Endothelial cell of umbilical vein (primary cell): ENCODE measurements at regions not wholly inside any gene's neighbourhood (a gene's known extent, or its start where the extent isn't known, plus 50 kb on each side); places are given as distances from the start of the nearest gene placed in this dataset.

ENCODE experiments used
- BruUV-seq: library from RNA; stranded (reverse); fragments of 400-500 nt; replicated peaks from 2 replicates; lab custom pipeline; 2021; lab: Mats Ljungman, UMichigan
- CTCF ChIA-PET: fragments of 300-600, 350-600 bp; sonication (Branson Sonifier 250); formaldehyde crosslinking; loops from one replicate; lab custom pipeline; 2021; ENCODE audit warnings: antibody characterized with exemption, inconsistent platforms; lab: Charles Lee
- POLR2A ChIA-PET: fragments of 300-600, 350-600 bp; sonication (Branson Sonifier 250); formaldehyde crosslinking; loops from one replicate; lab custom pipeline; 2021; ENCODE audit warnings: antibody characterized with exemption, inconsistent platforms; lab: Charles Lee
- DNase-seq: peaks from one replicate; pipeline ENCODE4 v3.0.0-alpha.2; 2011; ENCODE audit warnings: low read depth, low spot score
- FAIRE-seq: peaks from 2 replicates; lab custom pipeline; 2011; peaks lifted over from hg19 to GRCh38; lab: Jason Lieb, UNC
- H2AFZ ChIP-seq: 2 replicates; pipeline ENCODE4 v1.6.0; 2012; ENCODE audit warnings: low read depth, low read length, control low read depth, inconsistent platforms
- H3K27ac ChIP-seq: 2 replicates; pipeline ENCODE4 v1.5.1; 2011; ENCODE audit warnings: low read depth, mild to moderate bottlenecking, control low read depth, low read length, moderate library complexity; ENCODE audit not compliant: insufficient read depth
- H3K27me3 ChIP-seq, 2 experiments: 2 replicates each; pipeline versions ENCODE4 v1.6.0 to v1.6.1; 2011; ENCODE audit warnings: low read length in 2 of 2, mixed read lengths in 1 of 2; ENCODE audit not compliant: control insufficient read depth in 2 of 2, insufficient read depth in 2 of 2
- H3K36me3 ChIP-seq, 2 experiments: 2 replicates in 1 of 2; 3 replicates in 1 of 2; pipeline ENCODE4 v1.5.1; 2011; ENCODE audit warnings: low read length in 2 of 2, mild to moderate bottlenecking in 1 of 2, moderate library complexity in 1 of 2; ENCODE audit not compliant: control insufficient read depth in 2 of 2, insufficient read depth in 2 of 2; ENCODE audit errors: extremely low read depth in 1 of 2
- H3K4me1 ChIP-seq: 3 replicates; pipeline ENCODE4 v1.5.1; 2011; ENCODE audit warnings: mild to moderate bottlenecking, low read length; ENCODE audit not compliant: control insufficient read depth, insufficient read depth; ENCODE audit errors: extremely low read depth
- H3K4me2 ChIP-seq: 2 replicates; pipeline ENCODE4 v1.6.1; 2011; ENCODE audit warnings: low read length, control low read depth, mixed read lengths; ENCODE audit not compliant: insufficient read depth
- H3K4me3 ChIP-seq, 3 experiments: fragments of 200-600 bp in 1 of 3; sonication (generic), shearing (Covaris generic) in 1 of 3; replicated peaks in 1 of 3; 2 replicates each; pipeline ENCODE4 v1.5.1; 2011 to 2016; ENCODE audit warnings: control low read depth in 3 of 3, low read length in 3 of 3, mild to moderate bottlenecking in 2 of 3, inconsistent platforms in 1 of 3, low read depth in 1 of 3, moderate library complexity in 1 of 3; ENCODE audit not compliant: insufficient read depth in 1 of 3
- H3K79me2 ChIP-seq: 2 replicates; pipeline ENCODE4 v1.6.0; 2012; ENCODE audit warnings: low read length, inconsistent platforms; ENCODE audit not compliant: control insufficient read depth, insufficient read depth
- H3K9ac ChIP-seq: replicated peaks from 2 replicates; pipeline ENCODE3; 2011; ENCODE audit warnings: low read length, control low read depth; ENCODE audit not compliant: insufficient read depth; ENCODE audit errors: extremely low read depth
- H3K9me1 ChIP-seq: replicated peaks from 3 replicates; pipeline ENCODE4 v1.6.0; 2011; ENCODE audit warnings: mild to moderate bottlenecking, low read length; ENCODE audit not compliant: control insufficient read depth, insufficient read depth; ENCODE audit errors: extremely low read depth
- H3K9me3 ChIP-seq: replicated peaks from 2 replicates; pipeline ENCODE4 v1.5.1; 2012; ENCODE audit warnings: low read length, inconsistent platforms; ENCODE audit not compliant: control insufficient read depth, insufficient read depth
- H4K20me1 ChIP-seq: replicated peaks from 2 replicates; pipeline ENCODE3; 2011; ENCODE audit warnings: mild to moderate bottlenecking, low read length; ENCODE audit not compliant: control insufficient read depth, insufficient read depth; ENCODE audit errors: extremely low read depth
- EZH2 ChIP-seq: IDR thresholded peaks from 2 replicates; pipeline ENCODE4 v1.6.1; 2012; ENCODE audit warnings: borderline replicate concordance, low read depth, mild to moderate bottlenecking, moderate library complexity, low read length, inconsistent platforms; ENCODE audit not compliant: severe bottlenecking
- FOS ChIP-seq: IDR thresholded peaks from 2 replicates; pipeline ENCODE4 v1.6.1; 2011; ENCODE audit warnings: mild to moderate bottlenecking, low read length, moderate library complexity, borderline replicate concordance; ENCODE audit not compliant: insufficient read depth
- GATA2 ChIP-seq: IDR thresholded peaks from 2 replicates; pipeline ENCODE4 v1.7.0; 2011; ENCODE audit warnings: low read depth, mild to moderate bottlenecking, moderate library complexity, mixed read lengths, low read length; ENCODE audit not compliant: insufficient read length, insufficient read depth
- JUN ChIP-seq: IDR thresholded peaks from 2 replicates; pipeline ENCODE4 v1.6.1; 2011; ENCODE audit warnings: borderline replicate concordance, low read depth; ENCODE audit not compliant: insufficient read length, insufficient read depth
- MYC ChIP-seq: IDR thresholded peaks from one replicate; pipeline ENCODE4 v1.6.1; 2011; ENCODE audit warnings: mild to moderate bottlenecking, low read depth, low read length
- POLR2A ChIP-seq: IDR thresholded peaks from 2 replicates; pipeline ENCODE4 v1.6.1; 2012; ENCODE audit warnings: low read depth, mild to moderate bottlenecking, control low read depth, low read length
- POLR2AphosphoS5 ChIP-seq: IDR thresholded peaks from 2 replicates; pipeline ENCODE4 v1.6.1; 2012; ENCODE audit warnings: low read depth, mild to moderate bottlenecking, control low read depth, low read length, moderate library complexity; ENCODE audit not compliant: insufficient read depth
- dilution Hi-C: fragments of 300-500 bp; cut with MboI; formaldehyde crosslinking; loops from one replicate; pipeline ENCODE4 v1.15.0; 2019; ENCODE audit warnings: low sequenced_read_pairs; ENCODE audit not compliant: extremely low pct_ligation_motif_present
- intact Hi-C: fragments of 100-400 bp; cut with micrococcal nuclease; formaldehyde crosslinking; loops from one replicate; pipeline ENCODE4 v1.10.0; 2022
- TF ChIP-seq, protein P1 (sequence below), 2 donors: IDR thresholded peaks; 1 replicate in 1 of 2; 2 replicates in 1 of 2; pipeline ENCODE4 v1.5.1; 2011; ENCODE audit warnings: low read length in 2 of 2, mild to moderate bottlenecking in 2 of 2, moderate library complexity in 2 of 2, control low read depth in 1 of 2, inconsistent platforms in 1 of 2, low read depth in 1 of 2; ENCODE audit not compliant: insufficient read depth in 1 of 2; ENCODE audit errors: extremely low read depth in 1 of 2
- TF ChIP-seq, protein P2 (sequence below): IDR thresholded peaks from 2 replicates; pipeline ENCODE4 v1.6.1; 2011; ENCODE audit not compliant: insufficient read depth, insufficient read length

DNA sequence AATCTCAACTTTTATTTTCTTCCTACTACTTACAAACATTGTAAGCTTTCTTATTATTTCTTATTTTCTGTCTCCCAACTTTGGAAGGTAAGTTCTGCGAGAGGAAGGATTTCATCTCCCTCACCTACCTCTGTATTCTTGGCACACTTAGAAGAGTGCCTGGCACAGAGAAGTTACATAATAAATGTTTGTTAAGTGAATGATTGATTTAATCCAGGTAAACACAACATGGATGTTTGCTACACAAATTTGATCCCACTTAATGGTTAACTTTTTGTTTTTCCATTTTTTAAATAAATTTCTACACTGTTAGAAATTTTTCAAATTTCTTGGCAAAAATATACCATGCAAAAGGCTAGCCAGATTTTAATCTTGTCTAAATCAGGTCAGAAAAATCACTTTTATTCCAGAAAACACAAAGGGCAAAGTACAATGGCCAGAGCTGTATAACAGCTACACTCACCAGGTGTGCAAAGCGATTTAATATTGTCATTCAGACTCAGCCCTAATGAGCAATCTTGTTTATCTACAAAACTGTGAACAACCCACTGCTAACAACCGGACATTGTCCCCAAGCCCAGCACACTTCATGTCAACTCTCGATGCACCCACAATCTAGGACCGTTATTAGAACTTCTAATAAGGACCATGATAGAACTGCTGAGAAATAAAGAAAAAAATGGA lies 222.1 kb upstream of the EEA1 start:
- ChIA-PET CTCF (interaction anchor here (1.4 kb wide), 1 partner anchor 16 kb away, joined by 4 read pairs; no protein-coding TSS in a partner anchor), POLR2A (no interaction called here)
- no peak overlapping the region for H3K9ac ChIP-seq
- FAIRE-seq (peak; percentile 8), DNase-seq (no peak)
- no peak overlapping the region for H2AFZ ChIP-seq
- H3K79me2 ChIP-seq = no peaks in the 10 kb centered on the region
- no TSS peak for BruUV-seq
- H3K4me1 ChIP-seq = no peaks in the 10 kb centered on the region
- H3K27ac ChIP-seq = no peak overlapping the region
- H3K9me3 ChIP-seq = no peaks in the 10 kb centered on the region
- H3K36me3 ChIP-seq = no peaks in the 10 kb centered on the region
- no peaks in the 10 kb centered on the region for H3K9me1 ChIP-seq
- intact Hi-C loops = no loop called here
- no peaks in the 10 kb centered on the region for H3K27me3 ChIP-seq
- no peaks in the 10 kb centered on the region for H4K20me1 ChIP-seq
- H3K4me2 ChIP-seq = no peak overlapping the region
- dilution Hi-C loops = no loop called here
- no peak for TF ChIP-seq GATA2
- TF ChIP-seq, protein P1, sequence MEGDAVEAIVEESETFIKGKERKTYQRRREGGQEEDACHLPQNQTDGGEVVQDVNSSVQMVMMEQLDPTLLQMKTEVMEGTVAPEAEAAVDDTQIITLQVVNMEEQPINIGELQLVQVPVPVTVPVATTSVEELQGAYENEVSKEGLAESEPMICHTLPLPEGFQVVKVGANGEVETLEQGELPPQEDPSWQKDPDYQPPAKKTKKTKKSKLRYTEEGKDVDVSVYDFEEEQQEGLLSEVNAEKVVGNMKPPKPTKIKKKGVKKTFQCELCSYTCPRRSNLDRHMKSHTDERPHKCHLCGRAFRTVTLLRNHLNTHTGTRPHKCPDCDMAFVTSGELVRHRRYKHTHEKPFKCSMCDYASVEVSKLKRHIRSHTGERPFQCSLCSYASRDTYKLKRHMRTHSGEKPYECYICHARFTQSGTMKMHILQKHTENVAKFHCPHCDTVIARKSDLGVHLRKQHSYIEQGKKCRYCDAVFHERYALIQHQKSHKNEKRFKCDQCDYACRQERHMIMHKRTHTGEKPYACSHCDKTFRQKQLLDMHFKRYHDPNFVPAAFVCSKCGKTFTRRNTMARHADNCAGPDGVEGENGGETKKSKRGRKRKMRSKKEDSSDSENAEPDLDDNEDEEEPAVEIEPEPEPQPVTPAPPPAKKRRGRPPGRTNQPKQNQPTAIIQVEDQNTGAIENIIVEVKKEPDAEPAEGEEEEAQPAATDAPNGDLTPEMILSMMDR (IDR thresholded peaks at IDR 0.05; ENCODE audit: extremely low read depth in 1 of 2, insufficient read depth in 1 of 2, low read depth in 1 of 2, low read length in 2 of 2) = no peak
- TF ChIP-seq EZH2 = no peak
- no peak for TF ChIP-seq POLR2A
- TF ChIP-seq JUN = no peak
- TF ChIP-seq, protein P2, sequence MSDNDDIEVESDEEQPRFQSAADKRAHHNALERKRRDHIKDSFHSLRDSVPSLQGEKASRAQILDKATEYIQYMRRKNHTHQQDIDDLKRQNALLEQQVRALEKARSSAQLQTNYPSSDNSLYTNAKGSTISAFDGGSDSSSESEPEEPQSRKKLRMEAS = no peak
- no peak for TF ChIP-seq MYC
- TF ChIP-seq FOS = no peak
- TF ChIP-seq POLR2AphosphoS5 = no peak
- H3K4me3 ChIP-seq = no peak overlapping the region
